Tibial nerve (tissue), 4 donors: ENCODE measurements at regions not wholly inside any gene's neighbourhood (a gene's known extent, or its start where the extent isn't known, plus 50 kb on each side); places are given as distances from the start of the nearest gene placed in this dataset.

Experiments used
- DNase-seq, 2 donors: peaks; one replicate each; pipeline ENCODE4 v3.0.0-alpha.2; 2019; ENCODE audit warnings: low spot score in 2 of 2
- H3K27ac ChIP-seq, 4 donors: fragments of 200-600 bp; sonication (generic) in 3 of 4; one replicate each; pipeline ENCODE4 v1.5.1; 2017 to 2019; ENCODE audit warnings: mild to moderate bottlenecking in 1 of 4
- H3K27me3 ChIP-seq, 2 donors: fragments of 200-600 bp; sonication (generic) in 1 of 2; one replicate each; pipeline versions ENCODE4 v1.5.1 to v1.6.0; 2017 to 2019
- H3K36me3 ChIP-seq, 3 donors: fragments of 200-600 bp; sonication (generic); one replicate each; pipeline ENCODE4 v1.5.1; 2018 to 2019
- H3K4me1 ChIP-seq, 4 donors: fragments of 200-600 bp; sonication (generic) in 3 of 4; one replicate each; pipeline ENCODE4 v1.5.1; 2017 to 2019
- H3K4me3 ChIP-seq, 4 donors: fragments of 200-600 bp; sonication (generic) in 3 of 4; one replicate each; pipeline ENCODE4 v1.5.1; 2017 to 2019; ENCODE audit warnings: mild to moderate bottlenecking in 1 of 4, moderate library complexity in 1 of 4
- H3K9me3 ChIP-seq, 4 donors: fragments of 200-600 bp; sonication (generic) in 3 of 4; one replicate each; pipeline ENCODE4 v1.5.1; 2017 to 2019
- EP300 ChIP-seq, 2 donors: sonication (generic); formaldehyde crosslinking; IDR thresholded peaks; one replicate each; pipeline ENCODE4 v1.6.1; 2017; ENCODE audit warnings: antibody characterized with exemption in 2 of 2, mild to moderate bottlenecking in 1 of 2
- POLR2A ChIP-seq, 2 donors: fragments of 450-650 bp; IDR thresholded peaks; one replicate each; pipeline ENCODE4 v1.6.1; 2017; ENCODE audit warnings: antibody characterized with exemption in 2 of 2, mild to moderate bottlenecking in 2 of 2, moderate library complexity in 2 of 2
- WGBS, 2 donors: methylation state at CpG; one replicate each; pipeline ENCODE4 v1.1.5; 2018; 5-methylcytosine and 5-hydroxymethylcytosine counted together
- TF ChIP-seq, protein P1 (sequence below), 5 experiments: fragments of 200-600 bp in 3 of 5; fragments of 450-650 bp in 2 of 5; sonication (generic) in 3 of 5; IDR thresholded peaks; one replicate each; pipeline ENCODE4 v1.5.1; 2016 to 2019; ENCODE audit warnings: antibody characterized with exemption in 5 of 5, mild to moderate bottlenecking in 3 of 5, moderate library complexity in 2 of 5

DNA sequence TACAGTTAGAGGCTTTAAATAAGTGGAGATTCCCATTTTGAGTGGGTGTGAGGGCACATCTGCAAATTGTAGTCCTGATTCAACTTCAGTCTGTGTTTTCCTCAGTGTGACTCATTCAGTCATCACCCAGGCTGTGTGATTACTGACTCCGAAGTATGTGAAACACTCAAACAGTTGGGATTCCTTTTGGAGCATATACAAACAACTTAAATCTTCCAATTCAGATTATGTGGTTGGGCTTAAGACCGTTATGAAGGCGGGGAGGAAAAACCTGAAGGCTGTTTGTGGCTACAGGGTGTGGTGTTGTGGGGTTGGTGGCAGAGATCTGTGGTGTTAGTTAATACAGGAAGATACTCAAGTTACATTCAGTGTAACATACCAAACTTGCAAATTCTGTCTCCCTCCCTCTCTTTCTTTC is 259.7 kb upstream of the FERD3L start:
- no peak overlapping the region for H3K27ac ChIP-seq
- no peak for TF ChIP-seq POLR2A (IDR thresholded peaks at IDR 0.05)
- no peak for TF ChIP-seq EP300 (IDR thresholded peaks at IDR 0.05)
- TF ChIP-seq, protein P1, sequence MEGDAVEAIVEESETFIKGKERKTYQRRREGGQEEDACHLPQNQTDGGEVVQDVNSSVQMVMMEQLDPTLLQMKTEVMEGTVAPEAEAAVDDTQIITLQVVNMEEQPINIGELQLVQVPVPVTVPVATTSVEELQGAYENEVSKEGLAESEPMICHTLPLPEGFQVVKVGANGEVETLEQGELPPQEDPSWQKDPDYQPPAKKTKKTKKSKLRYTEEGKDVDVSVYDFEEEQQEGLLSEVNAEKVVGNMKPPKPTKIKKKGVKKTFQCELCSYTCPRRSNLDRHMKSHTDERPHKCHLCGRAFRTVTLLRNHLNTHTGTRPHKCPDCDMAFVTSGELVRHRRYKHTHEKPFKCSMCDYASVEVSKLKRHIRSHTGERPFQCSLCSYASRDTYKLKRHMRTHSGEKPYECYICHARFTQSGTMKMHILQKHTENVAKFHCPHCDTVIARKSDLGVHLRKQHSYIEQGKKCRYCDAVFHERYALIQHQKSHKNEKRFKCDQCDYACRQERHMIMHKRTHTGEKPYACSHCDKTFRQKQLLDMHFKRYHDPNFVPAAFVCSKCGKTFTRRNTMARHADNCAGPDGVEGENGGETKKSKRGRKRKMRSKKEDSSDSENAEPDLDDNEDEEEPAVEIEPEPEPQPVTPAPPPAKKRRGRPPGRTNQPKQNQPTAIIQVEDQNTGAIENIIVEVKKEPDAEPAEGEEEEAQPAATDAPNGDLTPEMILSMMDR (IDR thresholded peaks at IDR 0.05) = no peak
- H3K4me1 ChIP-seq = no peaks in the 10 kb centered on the region
- 17 to 29% methylated on average over 3 of the region's 3 CpGs for WGBS, 2 donors
- H3K36me3 ChIP-seq = no peaks in the 10 kb centered on the region
- DNase-seq = no peak
- H3K4me3 ChIP-seq = no peak overlapping the region
- H3K9me3 ChIP-seq = no peaks in the 10 kb centered on the region
- H3K27me3 ChIP-seq = no peaks in the 10 kb centered on the region

DNA sequence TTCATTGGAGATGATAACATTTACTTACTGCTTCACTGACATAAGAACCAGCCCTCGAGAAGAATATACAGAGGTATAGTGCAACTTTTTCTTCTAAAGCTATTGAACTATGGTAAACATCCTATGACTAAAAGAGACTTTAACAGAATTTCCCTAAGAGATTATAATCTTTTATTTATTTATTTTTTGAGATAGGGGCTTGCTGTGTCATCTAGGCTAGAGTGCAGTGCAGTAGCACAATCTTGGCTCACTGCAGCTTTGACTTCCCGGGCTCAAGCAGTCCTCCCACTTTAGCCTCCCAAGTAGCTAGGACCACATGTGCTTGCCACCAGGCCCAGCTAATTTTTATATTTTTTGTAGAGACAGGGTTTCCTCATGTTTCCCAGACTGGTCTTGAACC is 258.5 kb upstream of the FERD3L start:
- TF ChIP-seq, protein P1 (IDR thresholded peaks at IDR 0.05) = no peak
- TF ChIP-seq POLR2A (IDR thresholded peaks at IDR 0.05) (no peak), EP300 (IDR thresholded peaks at IDR 0.05) (no peak)
- 96 to 97% methylated on average over 2 of the region's 2 CpGs for WGBS, 2 donors
- DNase-seq = no peak
- Histone ChIP-seq H3K36me3 (no peaks in the 10 kb centered on the region), H3K27me3 (no peaks in the 10 kb centered on the region), H3K27ac (no peak overlapping the region), H3K4me1 (no peaks in the 10 kb centered on the region), H3K9me3 (no peaks in the 10 kb centered on the region), H3K4me3 (no peak overlapping the region)

DNA sequence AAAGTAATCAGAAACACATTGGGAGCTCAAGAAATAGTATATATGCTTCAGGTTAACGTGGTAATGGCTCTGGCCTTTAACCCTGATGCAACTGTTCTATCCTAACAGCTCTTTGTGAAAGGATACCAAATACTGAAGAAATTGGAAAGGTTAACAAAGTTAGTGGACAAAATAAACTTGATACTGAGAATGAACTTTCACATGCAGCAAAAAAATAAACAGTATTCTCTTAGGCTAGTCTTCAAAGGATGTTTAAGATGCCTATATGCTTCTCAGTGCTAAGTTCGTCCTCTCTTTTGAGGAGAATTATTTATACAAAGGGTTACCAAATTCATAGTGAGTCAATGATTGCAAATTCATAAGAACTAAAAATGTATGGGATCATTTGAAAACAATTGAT is 256.2 kb upstream of the FERD3L start:
- Histone ChIP-seq H3K27me3 (no peaks in the 10 kb centered on the region), H3K9me3 (no peaks in the 10 kb centered on the region), H3K4me1 (no peaks in the 10 kb centered on the region), H3K36me3 (no peaks in the 10 kb centered on the region), H3K4me3 (no peak overlapping the region), H3K27ac (no peak overlapping the region)
- TF ChIP-seq, protein P1 (IDR thresholded peaks at IDR 0.05) = no peak
- no peak for TF ChIP-seq POLR2A (IDR thresholded peaks at IDR 0.05)
- DNase-seq = no peak
- WGBS, 2 donors = 65 to 68% methylated on average over 2 of the region's 2 CpGs

DNA sequence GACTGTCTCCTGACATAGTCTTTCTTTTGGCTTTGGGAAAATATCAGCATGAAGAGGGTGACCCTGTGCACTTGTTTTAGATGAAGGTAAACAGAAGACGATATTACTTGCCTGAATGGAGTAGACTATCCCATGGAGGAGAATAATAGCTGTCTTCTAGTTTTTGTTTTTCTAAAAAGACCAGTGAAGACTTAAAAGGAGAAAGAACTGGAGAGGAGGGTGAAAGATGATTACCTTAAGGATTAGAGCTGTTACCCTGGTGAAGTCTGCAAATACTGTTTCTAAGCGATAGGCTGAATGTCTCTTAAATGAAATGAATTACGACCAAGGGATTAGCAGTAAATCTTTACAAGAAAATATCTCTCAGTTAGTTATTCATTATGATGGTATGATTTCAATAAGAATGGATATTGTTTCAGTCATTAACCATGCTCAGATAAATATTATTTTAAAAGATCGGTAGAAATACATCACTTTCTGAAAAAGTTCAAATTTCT is 255.6 kb upstream of the FERD3L start:
- Histone ChIP-seq H3K27ac (no peak overlapping the region), H3K9me3 (no peaks in the 10 kb centered on the region), H3K27me3 (no peaks in the 10 kb centered on the region), H3K36me3 (no peaks in the 10 kb centered on the region), H3K4me3 (no peak overlapping the region), H3K4me1 (no peaks in the 10 kb centered on the region)
- 67 to 68% methylated on average over 4 of the region's 4 CpGs for WGBS, 2 donors
- DNase-seq = no peak
- TF ChIP-seq EP300 (IDR thresholded peaks at IDR 0.05) = no peak
- no peak for TF ChIP-seq POLR2A (IDR thresholded peaks at IDR 0.05)
- TF ChIP-seq, protein P1 (IDR thresholded peaks at IDR 0.05) = no peak

DNA sequence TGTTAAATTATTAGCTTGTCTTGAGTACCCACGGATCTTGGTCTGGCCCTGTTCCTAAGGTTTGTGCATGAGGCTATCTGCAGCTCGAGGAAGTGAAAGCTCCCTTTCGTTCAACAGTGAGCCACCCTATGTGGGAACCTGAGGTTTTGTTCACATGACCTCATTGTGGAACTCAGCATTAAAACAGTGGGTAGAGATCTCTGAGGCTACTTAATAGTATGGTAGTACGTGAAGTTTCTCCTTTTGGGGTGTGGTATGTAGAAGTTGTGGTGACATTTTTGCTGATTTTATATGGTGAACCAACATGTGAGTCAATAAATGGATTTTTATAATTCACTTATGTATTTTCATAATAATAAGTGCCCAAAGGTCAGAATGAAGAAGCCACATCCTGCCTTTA is 252.7 kb upstream of the FERD3L start:
- Histone ChIP-seq H3K4me3 (no peak overlapping the region), H3K4me1 (no peaks in the 10 kb centered on the region), H3K27ac (no peak overlapping the region), H3K9me3 (no peaks in the 10 kb centered on the region), H3K27me3 (no peaks in the 10 kb centered on the region), H3K36me3 (no peaks in the 10 kb centered on the region)
- WGBS, 2 donors = 53 to 61% methylated on average over 4 of the region's 4 CpGs
- no peak for DNase-seq
- no peak for TF ChIP-seq EP300 (IDR thresholded peaks at IDR 0.05)
- TF ChIP-seq, protein P1 (IDR thresholded peaks at IDR 0.05) = no peak
- TF ChIP-seq POLR2A (IDR thresholded peaks at IDR 0.05) = no peak
